GM12892 (cell line): ENCODE measurements at regions not wholly inside any gene's neighbourhood (a gene's known extent, or its start where the extent isn't known, plus 50 kb on each side); places are given as distances from the start of the nearest gene placed in this dataset.

Experiments used
- POLR2A ChIP-seq: IDR thresholded peaks from 2 replicates; pipeline ENCODE4 v1.6.1; 2011; ENCODE audit warnings: low read depth, low read length, control low read depth
- POLR2AphosphoS5 ChIP-seq: IDR thresholded peaks from 2 replicates; pipeline ENCODE4 v1.6.1; 2011; ENCODE audit warnings: low read depth, low read length, control low read depth

- TF ChIP-seq POLR2AphosphoS5 (no peak), POLR2A (no peak)
Measured at GRCh38 chr7:47666164-47666862, 84.4 kb upstream of the TNS3 start.
